ENCODE measurements at regions not wholly inside any gene's neighbourhood (a gene's known extent, or its start where the extent isn't known, plus 50 kb on each side); places are given as distances from the start of the nearest gene placed in this dataset.
A peak's percentile ranks its signal among the peaks of the same experiment; 100 is the strongest.
"Not testable (repeated sequence)": the region's sequence is repeated elsewhere in the genome, so short reads cannot be mapped to it uniquely, and the experiment has no call there.

- H3K56ac ChIP-seq (ENCODE audit: extremely low read depth, insufficient read depth, low read length); in situ Hi-C loops (cut with MboI; ENCODE audit: low sequenced_read_pairs); H2AK5ac ChIP-seq (ENCODE audit: low read depth, low read length); POLR2A ChIA-PET (ENCODE audit: unreplicated experiment); H2BK20ac ChIP-seq (ENCODE audit: low read depth, low read length); H4K20me1 ChIP-seq (ENCODE audit: insufficient read depth, low read length); dilution Hi-C loops (cut with HindIII; ENCODE audit: low sequenced_read_pairs, unreplicated experiment); BruUV-seq (replicated peaks); CTCF ChIA-PET; H3K4me2 ChIP-seq (ENCODE audit: low read depth, low read length); H3K4me1 ChIP-seq (ENCODE audit: control insufficient read depth, insufficient read depth, low read length); H3K79me1 ChIP-seq (ENCODE audit: low read depth in 1 of 2, low read length in 2 of 2); H4K91ac ChIP-seq (ENCODE audit: insufficient read depth, low read depth, low read length); intact Hi-C loops (cut with micrococcal nuclease); H2AFZ ChIP-seq (replicated peaks; ENCODE audit: low read length, poor library complexity); H3K23ac ChIP-seq (ENCODE audit: low read depth, low read length); H3K4me3 ChIP-seq (ENCODE audit: insufficient read depth, low read depth, low read length); H4K8ac ChIP-seq (ENCODE audit: low read depth in 2 of 2, low read length in 2 of 2); H3K4ac ChIP-seq (ENCODE audit: low read depth, low read length); H3K36me3 ChIP-seq (ENCODE audit: control insufficient read depth, insufficient read depth, low read length); H3K27me3 ChIP-seq (ENCODE audit: control insufficient read depth, insufficient read depth, low read length); H3K9ac ChIP-seq (ENCODE audit: low read depth, low read length); H3K9me1 ChIP-seq (ENCODE audit: insufficient read depth, low read length); H3K18ac ChIP-seq (ENCODE audit: low read depth, low read length); H4K5ac ChIP-seq (ENCODE audit: low read depth, low read length); H2BK15ac ChIP-seq (ENCODE audit: low read depth, low read length); H3K27ac ChIP-seq (ENCODE audit: insufficient read depth, low read length); H2BK5ac ChIP-seq (ENCODE audit: low read depth, low read length, poor library complexity, severe bottlenecking); H2AK9ac ChIP-seq (replicated peaks; ENCODE audit: low read depth, low read length, poor library complexity); H3K14ac ChIP-seq (replicated peaks; ENCODE audit: low read depth, low read length); ATAC-seq (ENCODE audit: low read depth); DNase-seq; H2BK120ac ChIP-seq (ENCODE audit: low read depth, low read length): not testable (repeated sequence)
- no CpG with 5 or more reads among the region's 2 CpGs for WGBS, 2 experiments (ENCODE audit: extremely low coverage in 2 of 2, insufficient read length in 1 of 2)
- TF ChIP-seq CEBPB (IDR thresholded peaks at IDR 0.05; ENCODE audit: low read depth, low read length) = peak; percentile 57
- H3K9me3 ChIP-seq (ENCODE audit: control insufficient read depth, insufficient read depth, low read length) = peaks cover 14% of the 10 kb centered on the region
These were observed 596.3 kb upstream of the RBFOX1 start for GRCh38 chr16:6736302-6736701.
